Islet precursor cell (in vitro differentiated cells): ENCODE measurements at regions not wholly inside any gene's neighbourhood (a gene's known extent, or its start where the extent isn't known, plus 50 kb on each side); places are given as distances from the start of the nearest gene placed in this dataset.
"Not testable (repeated sequence)": the region's sequence is repeated elsewhere in the genome, so short reads cannot be mapped to it uniquely, and the experiment has no call there.

ENCODE experiments used
- DNase-seq: peaks from one replicate; pipeline ENCODE4 v3.0.0-alpha.2; 2018

DNA sequence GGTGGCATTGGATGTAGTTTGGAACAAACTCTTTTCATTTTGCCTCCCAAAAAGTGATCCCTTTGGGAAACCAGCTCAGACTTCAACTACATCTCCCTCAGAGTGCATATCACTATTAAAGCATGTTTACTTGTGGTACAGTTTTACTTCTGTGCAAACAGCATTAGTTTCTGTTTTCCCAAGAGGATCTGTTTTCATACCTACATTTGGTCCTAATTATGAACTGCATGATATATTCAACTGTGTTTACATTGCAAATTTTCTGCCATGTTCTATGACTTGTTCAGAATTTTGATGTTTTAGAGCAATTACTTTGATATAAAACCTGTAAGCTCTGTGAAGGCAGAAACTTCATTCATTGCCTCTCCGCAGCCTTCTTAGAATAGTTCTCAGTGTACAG is 681.5 kb upstream of the ACO1 start:
- no peak for DNase-seq

DNA sequence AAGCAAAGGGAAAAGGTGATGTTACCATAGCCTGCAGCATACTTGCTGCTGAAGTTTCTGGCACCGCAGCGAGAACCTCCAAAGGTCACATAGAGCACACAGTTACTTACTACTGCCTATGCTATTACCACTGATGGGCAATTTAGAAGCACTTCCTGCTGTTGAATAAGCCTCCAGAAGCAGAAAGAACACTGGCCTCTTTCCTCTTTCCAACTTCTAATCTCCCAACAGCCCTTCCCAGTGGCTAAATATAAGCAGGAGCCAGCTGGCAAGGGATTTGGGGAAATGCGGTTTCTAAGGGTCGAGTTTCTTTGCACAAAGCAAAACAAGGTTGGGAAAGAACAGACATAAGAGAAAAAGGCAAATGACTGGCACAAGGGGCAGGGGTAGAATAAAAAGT is 669.2 kb upstream of the ACO1 start:
- DNase-seq = no peak

DNA sequence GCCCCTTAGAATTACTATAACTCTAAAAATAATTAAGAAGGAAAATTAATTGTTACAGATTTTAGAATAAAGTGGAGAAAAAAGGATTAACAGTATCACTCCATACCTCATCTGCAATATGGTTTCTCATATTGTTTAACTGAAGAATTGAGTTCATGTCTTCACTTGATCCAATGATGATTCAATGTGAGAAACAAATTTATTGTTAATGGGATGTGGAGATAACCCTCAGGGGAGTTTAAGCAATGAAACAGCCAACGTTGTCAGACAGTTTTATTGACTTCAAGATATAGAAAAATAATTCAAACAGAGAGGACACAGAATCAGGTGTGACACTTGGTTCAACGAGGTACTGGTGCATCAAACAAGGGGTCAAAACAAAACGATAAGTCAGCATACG is 665.2 kb upstream of the ACO1 start:
- DNase-seq = no peak

DNA sequence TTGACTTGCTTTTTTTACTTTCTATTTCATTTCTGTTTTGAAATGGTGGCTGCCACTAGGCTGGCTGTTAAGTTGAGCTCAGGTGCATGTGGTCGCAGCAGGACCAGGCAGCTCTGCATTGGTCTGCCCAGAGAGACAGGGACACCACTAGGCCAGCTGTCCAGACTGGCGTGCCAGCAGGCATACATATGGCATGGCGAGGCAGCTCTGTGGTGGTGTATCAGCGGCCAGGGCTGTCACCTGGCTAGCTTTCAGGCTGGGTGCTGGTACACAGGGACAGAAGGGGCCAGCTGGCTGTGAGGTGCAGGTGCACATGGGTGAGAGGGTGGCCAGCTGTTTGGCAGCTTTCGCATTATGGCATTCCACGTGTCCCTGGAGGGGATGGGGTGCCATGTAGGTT is 654.0 kb upstream of the ACO1 start:
- no peak for DNase-seq

DNA sequence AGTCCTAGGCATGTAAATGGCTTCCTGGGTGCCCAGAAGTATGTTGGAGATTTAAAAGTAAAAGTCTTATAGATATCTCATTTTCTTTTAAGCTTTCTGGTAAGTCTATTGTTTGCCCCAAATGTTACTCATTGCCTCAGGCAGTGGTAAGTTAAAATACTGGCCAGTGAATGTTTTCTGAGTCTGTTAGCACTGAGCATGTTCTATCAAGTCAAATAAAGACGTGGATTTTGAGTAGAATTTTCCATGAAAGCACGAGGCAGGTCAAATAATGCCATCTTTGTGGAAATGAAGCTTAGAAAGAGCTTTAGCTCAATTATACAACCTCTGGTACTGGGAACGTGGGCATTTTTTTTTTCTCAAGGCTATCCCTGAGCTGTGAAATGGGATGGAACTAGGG is 651.3 kb upstream of the ACO1 start:
- no peak for DNase-seq

DNA sequence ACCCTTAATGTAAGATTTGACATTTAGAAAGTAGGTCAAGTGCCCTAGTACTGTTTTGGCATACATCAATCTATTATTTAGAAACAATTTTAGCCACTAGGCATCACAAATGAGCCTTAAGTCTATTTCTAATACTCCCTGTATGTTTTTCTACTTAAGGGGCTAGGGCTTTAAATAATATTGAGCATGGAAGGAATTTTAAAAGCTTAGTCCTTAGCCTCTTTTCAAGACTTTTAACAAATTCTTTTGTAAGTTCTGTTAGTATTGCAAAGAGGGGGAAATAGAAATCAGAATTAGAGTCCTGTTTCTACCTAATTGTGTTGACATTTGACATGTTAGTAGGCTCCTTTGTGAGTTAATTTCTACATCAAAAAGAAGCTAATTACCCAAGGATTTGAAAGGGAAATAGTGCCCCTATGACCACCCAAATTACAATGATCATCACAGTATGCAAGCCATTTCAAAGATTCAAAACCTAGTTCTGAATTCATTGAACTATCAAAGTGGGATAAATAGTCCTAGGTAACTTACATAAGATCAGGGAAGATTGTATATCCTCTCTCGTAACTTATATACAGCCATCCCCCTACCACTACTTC is 647.8 kb upstream of the ACO1 start:
- no peak for DNase-seq

DNA sequence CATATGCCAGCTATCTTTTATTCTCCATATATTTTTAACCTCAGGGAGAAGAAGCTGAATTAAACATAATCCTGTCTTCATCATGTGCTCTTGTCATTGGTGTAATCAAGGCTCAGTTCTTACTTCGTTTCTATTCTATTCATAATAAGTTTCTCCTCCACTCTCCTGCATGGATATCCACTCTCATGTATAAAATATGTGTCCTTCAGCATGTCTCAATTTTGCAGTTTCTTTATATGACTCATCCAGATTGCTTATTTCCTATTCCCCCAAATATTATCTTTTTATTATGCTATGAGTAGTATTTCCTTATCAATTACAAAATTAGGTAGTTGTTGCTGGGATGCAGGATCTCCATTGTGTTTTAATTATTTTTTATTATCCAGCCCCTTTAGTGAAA is 643.7 kb upstream of the ACO1 start:
- DNase-seq = no peak

DNA sequence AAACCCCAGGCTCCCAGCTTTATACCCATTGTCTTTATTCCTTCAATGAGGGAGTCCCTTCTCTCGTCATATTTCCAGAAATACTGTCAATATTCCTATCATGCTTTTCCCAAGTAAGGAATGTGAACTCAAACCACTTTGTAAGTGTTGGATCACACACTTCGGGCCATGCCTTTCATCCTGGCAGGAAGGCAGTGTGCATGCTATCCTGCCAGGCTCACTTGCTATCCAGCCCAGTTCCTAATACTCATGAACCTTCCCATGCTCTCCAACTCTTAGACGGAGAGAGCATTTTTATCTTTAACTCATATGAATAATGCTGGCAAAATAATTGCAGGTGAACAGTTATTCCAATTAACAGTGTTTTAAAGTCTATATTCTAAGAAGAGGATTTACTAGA is 639.9 kb upstream of the ACO1 start:
- no peak for DNase-seq

DNA sequence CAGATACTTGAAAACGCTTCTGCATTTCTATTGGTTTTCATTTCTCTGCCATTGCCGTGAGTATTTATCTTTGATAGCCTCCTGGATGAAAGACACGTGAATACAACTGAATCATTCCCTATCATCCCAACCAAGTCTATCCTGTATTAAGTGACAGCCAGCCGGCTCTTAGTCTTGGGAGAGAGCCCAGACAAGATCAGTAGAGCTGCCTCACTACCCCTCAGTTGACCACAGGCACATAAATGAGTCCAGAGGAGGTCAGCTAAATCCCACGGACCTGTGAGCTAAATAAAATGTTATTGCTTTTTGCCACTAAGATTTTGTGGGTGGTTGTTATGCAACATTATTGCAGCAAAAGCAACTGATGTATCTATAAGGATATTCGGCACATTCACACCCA is 639.0 kb upstream of the ACO1 start:
- no peak for DNase-seq

DNA sequence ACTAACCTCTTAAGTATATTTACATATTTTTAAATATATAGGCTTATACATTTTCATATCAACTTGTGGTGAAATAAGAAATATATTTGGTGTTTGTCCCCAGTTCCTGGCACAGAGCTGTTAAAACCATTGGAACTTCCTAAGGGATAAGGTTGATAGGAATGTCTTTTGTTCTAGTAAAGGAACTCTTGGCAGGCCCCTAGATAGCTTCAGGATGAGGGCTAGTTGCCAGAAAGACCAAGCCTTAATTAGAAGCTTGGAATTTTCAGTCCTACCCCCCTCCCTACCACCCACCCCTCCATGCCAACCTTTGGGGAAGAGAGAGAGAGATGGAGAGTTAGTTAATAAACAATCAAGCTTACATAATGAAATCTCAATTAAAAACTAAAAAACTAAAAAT is 638.6 kb upstream of the ACO1 start:
- DNase-seq = no peak

DNA sequence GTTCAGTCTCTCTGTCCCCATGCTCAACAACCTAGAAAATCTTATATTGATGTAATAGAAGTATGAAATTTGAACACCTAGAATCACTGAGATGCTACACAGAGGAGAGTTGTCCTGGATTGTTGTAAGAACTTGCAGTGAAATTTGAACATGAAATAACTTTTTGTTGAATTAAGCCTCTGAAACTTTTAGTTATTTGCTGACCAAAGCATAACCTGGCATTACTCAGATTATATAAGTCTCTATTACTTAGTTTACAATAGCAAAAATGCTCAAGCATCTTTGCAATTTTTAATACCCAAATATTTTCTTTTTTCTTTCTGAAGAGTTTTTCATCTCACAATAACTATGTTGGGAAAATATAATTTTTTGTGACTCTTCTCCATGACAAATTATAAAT is 630.7 kb upstream of the ACO1 start:
- DNase-seq = no peak

DNA sequence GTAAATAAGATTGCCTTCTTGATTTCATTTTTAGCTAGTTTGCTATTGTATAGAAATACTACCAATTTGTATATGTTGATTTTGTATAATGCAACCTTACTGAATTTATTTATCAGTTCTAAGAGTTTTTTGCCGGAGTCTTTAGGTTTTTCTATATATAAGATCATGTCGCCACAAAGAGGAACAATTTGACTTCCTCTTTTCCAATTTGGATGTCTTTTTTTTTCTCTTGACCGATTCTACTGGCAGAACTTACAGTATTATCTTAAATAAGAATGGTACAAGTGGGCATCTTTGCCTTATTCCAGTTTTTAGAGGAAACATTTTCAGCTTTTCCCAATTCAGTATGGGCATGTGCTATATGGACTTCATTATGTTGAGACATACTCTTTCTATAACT is 624.7 kb upstream of the ACO1 start:
- no peak for DNase-seq

DNA sequence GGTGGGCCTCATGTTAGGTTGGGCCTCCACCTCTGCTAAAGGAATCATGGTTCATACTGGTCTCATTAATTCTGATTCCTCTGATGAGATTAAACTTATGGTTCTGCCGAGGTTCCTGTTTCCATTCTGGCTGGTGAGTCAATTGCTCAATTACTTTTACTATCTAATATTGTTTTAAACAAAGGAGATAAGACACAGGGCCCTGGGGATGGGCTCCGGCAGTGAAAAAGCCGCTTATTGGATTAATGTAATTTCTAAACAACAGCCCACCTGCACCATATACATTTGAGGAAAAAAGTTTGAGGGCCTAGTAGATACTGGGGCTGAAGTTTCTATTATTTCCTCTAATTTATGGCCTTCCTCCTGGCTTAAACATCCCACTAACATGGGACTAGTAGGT is 610.4 kb upstream of the ACO1 start:
- DNase-seq = not testable (repeated sequence)

DNA sequence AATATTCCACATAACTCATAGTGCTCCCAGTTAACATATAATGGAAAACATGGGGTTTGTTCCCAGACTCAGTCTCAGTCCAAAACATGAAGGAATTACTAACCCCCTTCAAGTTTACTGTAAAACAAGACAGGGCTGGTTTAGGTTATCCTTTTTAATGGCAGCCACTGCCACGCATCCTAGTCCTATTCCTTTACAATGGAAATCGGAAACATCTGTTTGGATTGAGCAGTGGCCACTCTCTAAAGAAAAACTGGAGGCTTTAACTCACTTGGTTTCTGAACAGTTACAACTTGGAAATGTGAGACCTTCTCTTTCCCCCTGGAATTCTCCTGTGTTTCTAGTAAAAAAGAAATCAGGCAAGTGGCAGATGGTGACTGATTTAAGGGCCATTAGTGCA is 609.9 kb upstream of the ACO1 start:
- DNase-seq = no peak

DNA sequence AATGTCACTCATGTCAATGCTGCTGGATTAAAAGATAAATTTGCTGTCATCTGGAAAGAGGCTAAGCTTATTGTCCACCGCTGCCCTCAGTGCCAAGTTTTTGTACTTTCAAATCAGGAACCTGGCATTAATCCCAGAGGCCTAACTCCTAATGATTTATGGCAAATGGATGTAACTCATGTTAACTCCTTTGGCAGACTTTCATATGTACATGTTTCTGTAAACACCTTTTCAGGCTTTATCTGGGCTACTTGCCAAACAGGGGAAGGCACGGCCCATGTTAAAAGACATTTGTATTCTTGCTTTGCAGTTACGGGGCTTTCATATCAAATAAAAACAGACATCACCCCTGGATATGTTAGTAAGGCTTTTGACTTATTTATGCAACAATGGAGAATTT is 608.0 kb upstream of the ACO1 start:
- no peak for DNase-seq

DNA sequence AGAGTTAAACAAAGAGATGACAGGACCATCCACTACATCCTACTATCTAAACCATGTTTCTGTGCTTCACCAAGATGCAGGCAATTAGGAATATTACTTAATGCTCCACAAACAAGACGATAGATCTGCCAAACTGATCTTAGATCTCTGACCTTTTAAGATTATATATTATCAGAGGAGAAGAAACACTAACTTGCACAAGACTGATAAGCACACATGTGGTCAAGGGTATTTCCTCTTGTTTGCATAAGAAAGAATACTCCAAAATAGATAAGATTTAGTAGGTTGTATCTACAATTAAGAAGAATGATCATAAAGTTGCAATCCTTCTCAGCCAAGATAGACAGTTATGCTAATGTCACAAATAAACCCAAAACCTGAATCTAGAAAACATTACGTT is 601.0 kb upstream of the ACO1 start:
- no peak for DNase-seq

DNA sequence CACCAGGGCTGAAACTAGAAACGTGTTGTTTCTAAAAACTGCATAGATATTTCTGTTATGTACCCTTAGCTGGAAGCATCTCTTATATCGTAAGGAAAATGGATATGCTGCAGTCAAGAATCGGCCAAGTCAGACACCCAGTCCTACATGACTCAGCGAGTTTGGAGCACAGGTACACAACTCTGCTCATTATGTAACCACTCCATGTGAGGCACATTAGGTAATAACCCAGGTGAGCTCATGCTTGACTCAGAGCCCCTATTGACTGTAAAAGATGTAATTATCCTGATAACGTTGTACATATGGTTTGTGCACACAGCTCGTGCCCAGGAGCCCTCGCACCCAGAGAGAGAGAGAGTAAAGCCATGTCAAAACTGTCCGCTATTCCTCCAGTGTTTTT is 593.7 kb upstream of the ACO1 start:
- DNase-seq = no peak

DNA sequence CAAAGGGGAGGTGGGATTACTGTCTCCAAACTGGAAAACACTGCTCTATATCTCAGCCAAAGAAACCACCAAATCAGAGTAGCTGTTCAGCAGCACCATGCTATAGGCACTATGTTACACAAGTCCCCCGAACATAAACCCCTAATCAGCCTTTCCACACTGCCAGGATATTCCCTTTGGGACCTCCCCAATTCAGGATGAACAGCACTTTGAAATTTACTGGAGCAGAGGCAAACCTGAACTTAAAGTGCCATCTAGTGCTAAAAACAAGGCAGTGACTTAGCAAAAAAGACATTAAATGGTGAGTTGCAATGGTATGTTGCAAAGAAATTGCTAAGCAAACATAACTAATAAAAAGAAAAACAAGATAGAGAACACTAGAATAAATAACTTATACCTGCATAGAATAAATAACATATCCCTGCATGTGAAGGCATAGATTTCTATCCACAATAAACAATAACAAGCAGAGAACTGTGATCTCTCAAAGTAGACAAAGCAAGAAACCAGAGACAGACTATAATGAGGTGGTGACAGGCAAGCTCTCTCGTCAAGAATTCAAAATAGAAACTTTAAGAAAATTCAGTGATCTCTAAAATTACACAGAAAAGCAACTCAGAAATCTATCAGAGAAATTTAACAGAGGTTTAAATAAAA is 584.4 kb upstream of the ACO1 start:
- no peak for DNase-seq

DNA sequence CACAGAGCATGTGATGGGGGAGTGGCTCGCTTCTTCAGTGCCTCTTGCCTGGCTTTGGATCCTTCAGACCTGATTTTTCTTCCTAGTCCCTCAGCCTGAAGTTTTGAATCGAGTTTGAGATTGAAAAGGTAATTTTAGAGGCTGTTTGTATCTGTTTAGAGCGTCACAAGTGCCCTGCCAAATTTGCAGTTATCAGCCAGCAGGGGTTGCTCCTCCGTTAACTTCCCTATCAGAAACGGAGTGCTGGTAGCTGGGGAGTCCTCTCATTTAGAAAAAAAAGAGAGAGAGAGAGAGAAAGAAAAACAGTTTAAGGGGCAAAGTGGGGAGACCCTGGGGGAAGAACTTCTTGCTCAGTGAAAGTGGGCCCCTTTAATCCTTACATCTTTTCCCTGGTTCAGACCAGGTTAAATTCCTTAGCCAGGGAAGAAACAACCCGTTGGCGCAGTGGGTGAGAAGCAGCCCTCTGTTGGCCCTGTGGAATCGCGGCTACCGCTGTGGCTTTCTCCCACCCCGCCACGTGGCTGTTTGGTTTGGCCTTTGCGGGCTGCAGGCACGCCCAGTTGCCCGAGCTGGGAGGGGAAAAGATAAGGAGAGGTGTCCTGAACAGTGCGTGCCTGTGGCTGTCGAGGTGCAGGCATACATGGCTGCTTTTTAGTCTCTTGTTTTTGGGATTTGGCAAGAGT is 576.7 kb upstream of the ACO1 start:
- peak; percentile 79 for DNase-seq

DNA sequence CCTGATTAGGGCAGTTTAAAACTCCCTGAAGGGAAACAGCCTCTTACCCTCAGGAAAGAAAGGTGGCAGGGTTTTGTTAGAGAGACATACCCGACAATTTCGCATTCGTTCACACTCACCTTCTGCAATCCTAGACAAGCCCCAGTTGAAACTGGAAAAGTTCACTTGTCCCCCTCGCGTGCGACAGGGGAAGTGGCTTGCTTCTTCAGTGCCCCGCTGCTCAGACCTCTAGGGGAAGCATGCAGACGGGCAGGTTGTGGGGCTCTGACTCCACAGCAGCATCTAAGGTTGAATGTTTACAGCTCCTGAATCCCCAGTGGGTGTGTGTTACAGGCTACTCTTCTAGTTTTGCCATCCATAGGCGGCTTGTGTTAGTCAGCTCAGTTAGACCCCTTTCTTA is 575.7 kb upstream of the ACO1 start:
- no peak for DNase-seq

DNA sequence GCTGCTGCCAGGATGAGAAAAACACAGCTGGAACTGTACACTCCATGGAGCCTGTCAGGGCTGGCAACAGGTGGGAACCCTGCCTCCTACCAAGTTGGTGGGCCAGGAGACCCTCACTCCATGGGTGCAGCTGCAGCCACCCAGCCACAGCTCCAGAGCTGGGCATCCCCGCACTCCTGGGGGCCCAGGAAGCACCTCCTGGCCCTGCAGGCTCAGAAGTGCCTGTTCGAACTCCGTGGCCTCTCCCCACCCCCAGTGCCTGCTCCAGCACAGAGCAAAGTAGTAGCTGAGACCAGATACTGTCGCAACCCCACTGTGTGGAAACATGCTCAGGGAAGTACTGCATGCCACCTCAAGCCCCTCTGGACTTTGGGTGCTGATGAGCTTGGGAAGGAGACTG is 564.0 kb upstream of the ACO1 start:
- DNase-seq = no peak

DNA sequence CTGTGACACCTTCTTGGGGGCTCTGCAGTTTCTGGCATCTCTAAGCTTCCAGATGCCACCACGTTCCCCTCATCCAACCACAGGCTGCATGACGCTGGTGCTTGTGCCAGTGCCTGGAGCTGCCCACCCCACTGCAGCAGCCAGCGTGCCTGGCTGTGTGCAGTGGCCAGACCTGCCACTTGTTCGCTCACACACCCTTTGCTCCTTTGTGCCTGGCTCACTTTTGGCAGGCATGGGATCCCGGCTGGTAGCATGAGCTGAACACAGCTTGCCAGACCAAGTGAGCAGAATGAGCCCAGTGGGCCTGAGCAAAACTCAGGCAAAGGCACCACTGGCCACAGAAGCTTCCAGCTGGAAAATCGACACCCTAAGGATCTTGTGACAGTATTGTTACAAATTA is 562.9 kb upstream of the ACO1 start:
- no peak for DNase-seq

DNA sequence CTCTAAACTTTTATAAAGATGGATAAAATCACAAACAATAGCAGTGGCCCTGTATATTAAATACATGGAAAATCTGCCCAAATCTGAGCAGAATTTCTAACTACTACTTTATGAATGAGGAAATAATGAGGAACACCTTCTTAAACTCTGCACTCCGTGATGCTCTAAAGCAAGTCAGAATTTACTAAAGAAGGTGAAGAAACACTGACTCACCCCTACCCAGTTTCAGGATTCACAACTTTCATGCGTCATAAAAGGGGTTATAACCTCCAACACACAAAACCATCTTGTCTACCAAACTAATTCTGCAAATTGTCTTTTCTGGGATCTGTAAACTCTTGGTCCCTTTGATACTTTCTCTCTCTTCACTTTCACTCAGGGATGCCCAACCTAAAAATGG is 561.1 kb upstream of the ACO1 start:
- DNase-seq = no peak

DNA sequence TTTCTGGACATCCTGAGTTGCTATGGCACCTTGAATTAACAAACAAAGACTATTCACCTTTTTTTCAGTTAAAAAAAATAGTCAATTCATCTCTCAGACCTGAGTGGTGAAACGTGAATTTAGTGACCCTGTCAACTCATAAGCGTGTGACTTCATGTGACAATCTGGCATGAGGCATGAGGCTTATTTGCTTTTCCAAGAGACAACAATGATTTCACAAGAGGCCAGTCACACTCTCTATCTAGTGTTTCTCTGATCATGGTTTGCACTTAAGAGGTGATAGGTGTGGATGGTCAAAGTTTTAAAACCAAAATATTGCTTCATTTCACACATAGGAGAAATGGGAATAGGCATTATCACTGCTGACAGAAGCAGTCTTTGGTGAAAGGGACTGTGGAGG is 559.6 kb upstream of the ACO1 start:
- DNase-seq = no peak

DNA sequence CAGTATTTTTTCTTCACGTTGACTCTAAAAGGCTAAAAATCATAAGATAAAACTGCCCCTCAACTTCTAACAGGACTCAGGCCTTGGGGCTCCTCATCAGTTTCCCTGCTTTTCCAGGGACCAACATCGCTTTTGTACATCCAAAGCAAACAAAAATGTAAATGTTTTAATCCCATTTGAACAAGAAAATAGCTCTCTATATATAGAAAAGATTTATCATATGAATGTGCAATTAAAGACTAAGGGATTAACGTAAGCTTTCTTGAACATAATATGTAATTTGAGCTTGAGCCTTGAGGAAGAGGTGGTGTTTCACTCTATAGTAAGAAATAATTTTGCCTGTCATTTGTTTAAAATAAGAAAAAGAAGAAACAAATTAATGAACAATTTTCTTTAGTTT is 547.2 kb upstream of the ACO1 start:
- DNase-seq = no peak
